Naive thymus-derived CD8-positive, alpha-beta T cell (primary cell): ENCODE measurements at regions not wholly inside any gene's neighbourhood (a gene's known extent, or its start where the extent isn't known, plus 50 kb on each side); places are given as distances from the start of the nearest gene placed in this dataset.
A peak's percentile ranks its signal among the peaks of the same experiment; 100 is the strongest.

Experiments
- ATAC-seq, 2 donors: fragments of 150-1000 bp; cut with Tn5 transposase in 1 of 2; sonication (Bioruptor Pico), chemical (Tn5 transposase) in 1 of 2; 1 replicate in 1 of 2; 2 replicates in 1 of 2; pipeline ENCODE4 v1.10.0; 2021; ENCODE audit warnings: mild to moderate bottlenecking in 2 of 2, moderate library complexity in 2 of 2
- POLR2A ChIA-PET: fragments of 350-600 bp; sonication (Branson Sonifier 250); formaldehyde crosslinking; loops from one replicate; lab custom pipeline; 2021; ENCODE audit warnings: antibody characterized with exemption; lab: Charles Lee
- DNase-seq, 10 donors: peaks; one replicate each; pipeline versions ENCODE4 v3.0.0 to v3.0.0-alpha.2; 2020 to 2022
- H3K27ac Mint-ChIP-seq, 10 donors: one replicate each; pipeline ENCODE4 v1.8.0; 2020 to 2022; ENCODE audit warnings: mild to moderate bottlenecking in 10 of 10, mixed read lengths in 10 of 10, moderate library complexity in 4 of 10, inconsistent platforms in 1 of 10
- H3K27me3 Mint-ChIP-seq, 5 donors: one replicate each; pipeline ENCODE4 v1.8.0; 2021 to 2022; ENCODE audit warnings: mixed read lengths in 5 of 5
- H3K36me3 Mint-ChIP-seq, 3 donors: one replicate each; pipeline ENCODE4 v1.8.0; 2020 to 2022; ENCODE audit warnings: mixed read lengths in 3 of 3, mild to moderate bottlenecking in 2 of 3, inconsistent platforms in 1 of 3
- H3K4me1 Mint-ChIP-seq, 4 donors: one replicate each; pipeline ENCODE4 v1.8.0; 2021 to 2022; ENCODE audit warnings: mixed read lengths in 4 of 4
- H3K4me3 Mint-ChIP-seq, 10 donors: one replicate each; pipeline ENCODE4 v1.8.0; 2020 to 2022; ENCODE audit warnings: mild to moderate bottlenecking in 10 of 10, mixed read lengths in 10 of 10, moderate library complexity in 6 of 10, inconsistent platforms in 1 of 10
- H3K9me3 Mint-ChIP-seq, 9 donors: one replicate each; pipeline ENCODE4 v1.8.0; 2020 to 2022; ENCODE audit warnings: mixed read lengths in 9 of 9, mild to moderate bottlenecking in 3 of 9, inconsistent platforms in 1 of 9, moderate library complexity in 1 of 9

GRCh38 chr2:771538-771937, 94.3 kb upstream of the TMEM18 start:
- Mint-ChIP-seq H3K36me3 (no peaks in the 10 kb centered on the region), H3K4me1 (peaks cover 4 to 21% (median 17%) of the 10 kb centered on the region in 4 donors), H3K4me3 (no peak overlapping the region), H3K27ac (no peak overlapping the region), H3K27me3 (peaks cover 0 to 16% (median 1%) of the 10 kb centered on the region in 5 donors), H3K9me3 (peaks cover 0 to 3% (median 0%) of the 10 kb centered on the region in 9 donors)
- POLR2A ChIA-PET: no interaction called here
- no peak for ATAC-seq
- DNase-seq: no peak

GRCh38 chr2:770776-771175, 93.6 kb upstream of the TMEM18 start:
- peak overlapping the region in 2 of 10 donors; percentile 33 to 41 for H3K27ac Mint-ChIP-seq
- H3K4me3 Mint-ChIP-seq: no peak overlapping the region
- ATAC-seq (no peak), DNase-seq (no peak)
- peaks cover 0 to 20% (median 1%) of the 10 kb centered on the region in 5 donors for H3K27me3 Mint-ChIP-seq
- peaks cover 4 to 26% (median 20%) of the 10 kb centered on the region in 4 donors for H3K4me1 Mint-ChIP-seq
- POLR2A ChIA-PET: no interaction called here
- H3K36me3 Mint-ChIP-seq: no peaks in the 10 kb centered on the region
- peaks cover 0 to 3% (median 0%) of the 10 kb centered on the region in 9 donors for H3K9me3 Mint-ChIP-seq

GRCh38 chr2:769771-770170, 92.6 kb upstream of the TMEM18 start:
- DNase-seq (no peak), ATAC-seq (no peak)
- Mint-ChIP-seq H3K4me3 (no peak overlapping the region), H3K27me3 (peaks cover 0 to 20% (median 1%) of the 10 kb centered on the region in 5 donors), H3K27ac (peak overlapping the region in 2 of 10 donors; percentile 5 to 18), H3K4me1 (peaks cover 4 to 26% (median 20%) of the 10 kb centered on the region in 4 donors), H3K36me3 (no peaks in the 10 kb centered on the region), H3K9me3 (peaks cover 0 to 3% (median 0%) of the 10 kb centered on the region in 9 donors)
- POLR2A ChIA-PET: no interaction called here

- H3K4me1 Mint-ChIP-seq: peaks cover 4 to 26% (median 20%) of the 10 kb centered on the region in 4 donors
- H3K27ac Mint-ChIP-seq: peak overlapping the region in 2 of 10 donors; percentile 10 to 15
- no peak for ATAC-seq
- H3K9me3 Mint-ChIP-seq: peaks cover 0 to 3% (median 0%) of the 10 kb centered on the region in 9 donors
- no peak for DNase-seq
- H3K27me3 Mint-ChIP-seq: peaks cover 0 to 11% (median 0%) of the 10 kb centered on the region in 5 donors
- H3K36me3 Mint-ChIP-seq: no peaks in the 10 kb centered on the region
- POLR2A ChIA-PET: no interaction called here
- no peak overlapping the region for H3K4me3 Mint-ChIP-seq
Observed at GRCh38 chr2:768451-768850, 91.2 kb upstream of the TMEM18 start.

- ATAC-seq: no peak
- Mint-ChIP-seq H3K27me3 (peaks cover 0 to 11% (median 2%) of the 10 kb centered on the region in 5 donors), H3K27ac (peak overlapping the region in 1 of 10 donors; percentile 32), H3K4me3 (no peak overlapping the region), H3K4me1 (peaks cover 7 to 28% (median 24%) of the 10 kb centered on the region in 4 donors), H3K9me3 (peaks cover 0 to 3% (median 0%) of the 10 kb centered on the region in 9 donors), H3K36me3 (no peaks in the 10 kb centered on the region)
- POLR2A ChIA-PET: no interaction called here
- no peak for DNase-seq
Observed at GRCh38 chr2:767944-768343, 90.7 kb upstream of the TMEM18 start.

GRCh38 chr2:767440-767839, 90.2 kb upstream of the TMEM18 start:
- Mint-ChIP-seq H3K9me3 (peaks cover 0 to 3% (median 0%) of the 10 kb centered on the region in 9 donors), H3K4me3 (peak overlapping the region in 2 of 10 donors; percentile 31 to 51), H3K27ac (peak overlapping the region in 1 of 10 donors; percentile 17), H3K27me3 (peaks cover 0 to 11% (median 2%) of the 10 kb centered on the region in 5 donors), H3K4me1 (peaks cover 7 to 31% (median 28%) of the 10 kb centered on the region in 4 donors), H3K36me3 (no peaks in the 10 kb centered on the region)
- peak in 2 of 10 donors; percentile 12 to 44 for DNase-seq
- peak in 1 of 2 donors; percentile 59 for ATAC-seq
- POLR2A ChIA-PET: no interaction called here

- no peak for DNase-seq
- Mint-ChIP-seq H3K27me3 (peaks cover 0 to 11% (median 2%) of the 10 kb centered on the region in 5 donors), H3K36me3 (no peaks in the 10 kb centered on the region), H3K4me3 (no peak overlapping the region), H3K9me3 (peaks cover 0 to 3% (median 0%) of the 10 kb centered on the region in 9 donors), H3K4me1 (peaks cover 7 to 31% (median 29%) of the 10 kb centered on the region in 4 donors), H3K27ac (peak overlapping the region in 2 of 10 donors; percentile 50 to 70)
- ATAC-seq: no peak
- POLR2A ChIA-PET: no interaction called here
Observed at GRCh38 chr2:766255-766654, 89.0 kb upstream of the TMEM18 start.

- ATAC-seq: no peak
- Mint-ChIP-seq H3K27ac (no peak overlapping the region), H3K4me3 (no peak overlapping the region), H3K4me1 (peaks cover 9 to 31% (median 26%) of the 10 kb centered on the region in 4 donors), H3K27me3 (peaks cover 0 to 11% (median 2%) of the 10 kb centered on the region in 5 donors), H3K36me3 (no peaks in the 10 kb centered on the region), H3K9me3 (peaks cover 0 to 3% (median 0%) of the 10 kb centered on the region in 9 donors)
- no peak for DNase-seq
- POLR2A ChIA-PET: no interaction called here
Observed at GRCh38 chr2:765369-765768, 88.2 kb upstream of the TMEM18 start.

GRCh38 chr2:763766-764525, 86.7 kb upstream of the TMEM18 start:
- ATAC-seq (no peak), DNase-seq (no peak)
- no peak overlapping the region for H3K27ac Mint-ChIP-seq
- H3K36me3 Mint-ChIP-seq: no peaks in the 10 kb centered on the region
- H3K4me3 Mint-ChIP-seq: no peak overlapping the region
- H3K4me1 Mint-ChIP-seq: peaks cover 7 to 21% (median 20%) of the 10 kb centered on the region in 4 donors
- peaks cover 0 to 11% (median 2%) of the 10 kb centered on the region in 5 donors for H3K27me3 Mint-ChIP-seq
- POLR2A ChIA-PET: no interaction called here
- H3K9me3 Mint-ChIP-seq: peaks cover 0 to 3% (median 0%) of the 10 kb centered on the region in 9 donors

- Mint-ChIP-seq H3K4me1 (peaks cover 7 to 21% (median 19%) of the 10 kb centered on the region in 4 donors), H3K27me3 (peaks cover 0 to 11% (median 2%) of the 10 kb centered on the region in 5 donors), H3K36me3 (no peaks in the 10 kb centered on the region), H3K4me3 (no peak overlapping the region), H3K27ac (peak overlapping the region in 1 of 10 donors; percentile 48), H3K9me3 (no peaks in the 10 kb centered on the region)
- POLR2A ChIA-PET: no interaction called here
- ATAC-seq (no peak), DNase-seq (no peak)
Observed at GRCh38 chr2:762646-763045, 85.4 kb upstream of the TMEM18 start.

GRCh38 chr2:761384-761783, 84.2 kb upstream of the TMEM18 start:
- Mint-ChIP-seq H3K4me3 (no peak overlapping the region), H3K4me1 (peaks cover 7 to 12% (median 9%) of the 10 kb centered on the region in 4 donors), H3K27me3 (peaks cover 3 to 8% (median 4%) of the 10 kb centered on the region in 5 donors), H3K27ac (no peak overlapping the region), H3K36me3 (peaks cover 0 to 5% (median 0%) of the 10 kb centered on the region in 3 donors), H3K9me3 (peaks cover 0 to 6% (median 0%) of the 10 kb centered on the region in 9 donors)
- POLR2A ChIA-PET: no interaction called here
- ATAC-seq (no peak), DNase-seq (no peak)

- ATAC-seq: no peak
- no peak for DNase-seq
- POLR2A ChIA-PET: no interaction called here
- Mint-ChIP-seq H3K4me3 (no peak overlapping the region), H3K27ac (no peak overlapping the region), H3K27me3 (peaks cover 9 to 12% (median 10%) of the 10 kb centered on the region in 5 donors), H3K36me3 (peaks cover 0 to 5% (median 0%) of the 10 kb centered on the region in 3 donors), H3K4me1 (peaks cover 5 to 12% (median 7%) of the 10 kb centered on the region in 4 donors), H3K9me3 (peaks cover 0 to 6% (median 0%) of the 10 kb centered on the region in 9 donors)
Observed at GRCh38 chr2:760001-760400, 82.8 kb upstream of the TMEM18 start.
